ENCODE measurements at regions not wholly inside any gene's neighbourhood (a gene's known extent, or its start where the extent isn't known, plus 50 kb on each side); places are given as distances from the start of the nearest gene placed in this dataset.

DNA sequence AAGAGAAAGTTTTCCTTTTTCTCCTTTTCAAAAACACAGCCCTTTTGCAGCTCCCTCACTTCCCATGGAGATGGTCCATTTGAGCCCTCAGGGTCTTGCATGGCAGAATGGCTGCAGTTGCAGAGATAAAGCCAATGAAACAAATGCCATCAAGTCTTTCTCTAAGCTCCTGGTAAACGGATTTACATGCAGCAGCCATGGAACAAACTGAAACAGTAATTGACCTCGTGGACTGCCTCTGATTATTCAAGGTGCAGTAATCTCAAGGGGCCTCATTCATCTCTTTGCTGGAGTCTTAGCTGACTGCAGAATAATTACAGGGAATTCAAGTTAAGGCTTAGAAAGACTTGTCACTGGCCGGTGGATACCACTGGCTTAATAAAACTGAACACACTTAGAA lies 125.1 kb downstream of the SQOR start:
- Mint-ChIP-seq H3K36me3 (0 out of 2 replicates have a peak, but pooled peaks cover 4% of the 10 kb centered on the region), H3K9me3 (peaks cover 23% of the 10 kb centered on the region), H3K27me3 (ENCODE audit: low read depth) (no peaks in the 10 kb centered on the region), H3K4me3 (no peak overlapping the region), H3K4me1 (peaks cover 15% of the 10 kb centered on the region; the same call in 1 of the 2 replicates), H3K27ac (no peak overlapping the region)
- POLR2A ChIA-PET: no interaction called here
- ATAC-seq (no peak), DNase-seq (ENCODE audit: low spot score) (no peak)
- CTCF ChIA-PET: interaction anchor here (0.6 to 2.2 kb wide), 4 partner anchors 20 to 92 kb away, joined by 3 to 6 read pairs (median 4); no protein-coding TSS in a partner anchor
- TF ChIP-seq ZSCAN18 (CRISPR knock-in tag; IDR thresholded peaks at IDR 0.05) (no peak), GTF2I (CRISPR knock-in tag; conservative IDR thresholded peaks at IDR 0.05) (no peak), TEAD4 (CRISPR knock-in tag; IDR thresholded peaks at IDR 0.05) (no peak)

GRCh38 chr15:45762726-45763125 lies 127.9 kb downstream of the SQOR start:
- Mint-ChIP-seq H3K4me1 (peaks cover 15% of the 10 kb centered on the region; the same call in 1 of the 2 replicates), H3K27ac (no peak overlapping the region), H3K9me3 (peaks cover 21% of the 10 kb centered on the region), H3K4me3 (no peak overlapping the region), H3K36me3 (0 out of 2 replicates have a peak, but pooled peaks cover 4% of the 10 kb centered on the region), H3K27me3 (ENCODE audit: low read depth) (no peaks in the 10 kb centered on the region)
- ATAC-seq (no peak), DNase-seq (ENCODE audit: low spot score) (no peak)
- CTCF ChIA-PET: no interaction called here
- no peak for TF ChIP-seq ATF1 (CRISPR knock-in tag; IDR thresholded peaks at IDR 0.05)
- POLR2A ChIA-PET: no interaction called here

- POLR2A ChIA-PET: no interaction called here
- no peak overlapping the region for H3K4me3 Mint-ChIP-seq
- no peaks in the 10 kb centered on the region for H3K27me3 Mint-ChIP-seq (ENCODE audit: low read depth)
- CTCF ChIA-PET: no interaction called here
- DNase-seq (ENCODE audit: low spot score) (no peak), ATAC-seq (no peak)
- H3K9me3 Mint-ChIP-seq: peaks cover 15% of the 10 kb centered on the region
- H3K27ac Mint-ChIP-seq: no peak overlapping the region
- H3K4me1 Mint-ChIP-seq: peaks cover 15% of the 10 kb centered on the region; the same call in 1 of the 2 replicates
- TF ChIP-seq NFATC4 (CRISPR knock-in tag; IDR thresholded peaks at IDR 0.05): no peak
- no peak for TF ChIP-seq ZNF219 (CRISPR knock-in tag; IDR thresholded peaks at IDR 0.05; ENCODE audit: borderline replicate concordance)
- no peak for TF ChIP-seq ZNF121 (CRISPR knock-in tag; IDR thresholded peaks at IDR 0.05)
- TF ChIP-seq ZNF512 (CRISPR knock-in tag; IDR thresholded peaks at IDR 0.05; ENCODE audit: borderline replicate concordance): no peak
- H3K36me3 Mint-ChIP-seq: 0 out of 2 replicates have a peak, but pooled peaks cover 4% of the 10 kb centered on the region
Observed at GRCh38 chr15:45763170-45763869, 128.5 kb downstream of the SQOR start.

DNA sequence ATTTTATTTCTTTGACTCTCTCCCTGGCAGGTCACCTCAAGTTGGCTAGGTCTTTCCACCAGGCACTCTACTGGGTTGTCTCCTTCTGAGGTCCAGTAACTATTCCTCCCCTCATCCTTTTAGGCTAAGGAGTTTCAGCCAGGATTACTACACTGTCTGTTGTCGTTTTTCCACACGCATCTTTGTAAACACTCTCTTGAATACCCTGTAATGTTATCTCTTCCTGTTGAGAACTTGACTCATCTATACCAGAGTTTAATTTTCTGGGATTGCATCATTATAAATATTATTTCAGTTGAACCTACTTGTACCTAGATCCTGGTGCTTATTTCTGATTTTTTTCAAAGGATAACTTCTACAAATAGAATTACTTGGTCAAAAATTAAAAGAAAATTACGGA lies 138.3 kb downstream of the SQOR start:
- Mint-ChIP-seq H3K27me3 (ENCODE audit: low read depth) (no peaks in the 10 kb centered on the region), H3K27ac (no peak overlapping the region), H3K4me3 (no peak overlapping the region), H3K36me3 (no peaks in the 10 kb centered on the region), H3K9me3 (peaks cover 6% of the 10 kb centered on the region), H3K4me1 (no peaks in the 10 kb centered on the region)
- ATAC-seq (no peak), DNase-seq (ENCODE audit: low spot score) (no peak)
- POLR2A ChIA-PET: no interaction called here
- CTCF ChIA-PET: no interaction called here
- TF ChIP-seq, protein P1, sequence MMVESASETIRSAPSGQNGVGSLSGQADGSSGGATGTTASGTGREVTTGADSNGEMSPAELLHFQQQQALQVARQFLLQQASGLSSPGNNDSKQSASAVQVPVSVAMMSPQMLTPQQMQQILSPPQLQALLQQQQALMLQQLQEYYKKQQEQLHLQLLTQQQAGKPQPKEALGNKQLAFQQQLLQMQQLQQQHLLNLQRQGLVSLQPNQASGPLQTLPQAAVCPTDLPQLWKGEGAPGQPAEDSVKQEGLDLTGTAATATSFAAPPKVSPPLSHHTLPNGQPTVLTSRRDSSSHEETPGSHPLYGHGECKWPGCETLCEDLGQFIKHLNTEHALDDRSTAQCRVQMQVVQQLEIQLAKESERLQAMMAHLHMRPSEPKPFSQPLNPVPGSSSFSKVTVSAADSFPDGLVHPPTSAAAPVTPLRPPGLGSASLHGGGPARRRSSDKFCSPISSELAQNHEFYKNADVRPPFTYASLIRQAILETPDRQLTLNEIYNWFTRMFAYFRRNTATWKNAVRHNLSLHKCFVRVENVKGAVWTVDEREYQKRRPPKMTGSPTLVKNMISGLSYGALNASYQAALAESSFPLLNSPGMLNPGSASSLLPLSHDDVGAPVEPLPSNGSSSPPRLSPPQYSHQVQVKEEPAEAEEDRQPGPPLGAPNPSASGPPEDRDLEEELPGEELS (CRISPR knock-in tag; IDR thresholded peaks at IDR 0.05): no peak
- TF ChIP-seq ZNF416 (CRISPR knock-in tag; IDR thresholded peaks at IDR 0.05): no peak
- no peak for TF ChIP-seq ZNF138 (CRISPR knock-in tag; conservative IDR thresholded peaks at IDR 0.05)
- TF ChIP-seq ZNF423 (CRISPR knock-in tag; IDR thresholded peaks at IDR 0.05): no peak
- no peak for TF ChIP-seq ATF1 (CRISPR knock-in tag; IDR thresholded peaks at IDR 0.05)
- no peak for TF ChIP-seq MYBL2 (CRISPR knock-in tag; IDR thresholded peaks at IDR 0.05)
- TF ChIP-seq, protein P2, sequence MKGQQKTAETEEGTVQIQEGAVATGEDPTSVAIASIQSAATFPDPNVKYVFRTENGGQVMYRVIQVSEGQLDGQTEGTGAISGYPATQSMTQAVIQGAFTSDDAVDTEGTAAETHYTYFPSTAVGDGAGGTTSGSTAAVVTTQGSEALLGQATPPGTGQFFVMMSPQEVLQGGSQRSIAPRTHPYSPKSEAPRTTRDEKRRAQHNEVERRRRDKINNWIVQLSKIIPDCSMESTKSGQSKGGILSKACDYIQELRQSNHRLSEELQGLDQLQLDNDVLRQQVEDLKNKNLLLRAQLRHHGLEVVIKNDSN (CRISPR knock-in tag; IDR thresholded peaks at IDR 0.05): no peak
- TF ChIP-seq, protein P3, sequence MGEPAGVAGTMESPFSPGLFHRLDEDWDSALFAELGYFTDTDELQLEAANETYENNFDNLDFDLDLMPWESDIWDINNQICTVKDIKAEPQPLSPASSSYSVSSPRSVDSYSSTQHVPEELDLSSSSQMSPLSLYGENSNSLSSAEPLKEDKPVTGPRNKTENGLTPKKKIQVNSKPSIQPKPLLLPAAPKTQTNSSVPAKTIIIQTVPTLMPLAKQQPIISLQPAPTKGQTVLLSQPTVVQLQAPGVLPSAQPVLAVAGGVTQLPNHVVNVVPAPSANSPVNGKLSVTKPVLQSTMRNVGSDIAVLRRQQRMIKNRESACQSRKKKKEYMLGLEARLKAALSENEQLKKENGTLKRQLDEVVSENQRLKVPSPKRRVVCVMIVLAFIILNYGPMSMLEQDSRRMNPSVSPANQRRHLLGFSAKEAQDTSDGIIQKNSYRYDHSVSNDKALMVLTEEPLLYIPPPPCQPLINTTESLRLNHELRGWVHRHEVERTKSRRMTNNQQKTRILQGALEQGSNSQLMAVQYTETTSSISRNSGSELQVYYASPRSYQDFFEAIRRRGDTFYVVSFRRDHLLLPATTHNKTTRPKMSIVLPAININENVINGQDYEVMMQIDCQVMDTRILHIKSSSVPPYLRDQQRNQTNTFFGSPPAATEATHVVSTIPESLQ (CRISPR knock-in tag; IDR thresholded peaks at IDR 0.05): no peak
- no peak for TF ChIP-seq NFE2L1 (CRISPR knock-in tag; IDR thresholded peaks at IDR 0.05)
- no peak for TF ChIP-seq ETV6 (CRISPR knock-in tag; IDR thresholded peaks at IDR 0.05)
- TF ChIP-seq PRRX2 (CRISPR knock-in tag; IDR thresholded peaks at IDR 0.05): no peak
- no peak for TF ChIP-seq MAX (CRISPR knock-in tag; IDR thresholded peaks at IDR 0.05)
- no peak for TF ChIP-seq HMGA2 (CRISPR knock-in tag; IDR thresholded peaks at IDR 0.05)
- no peak for TF ChIP-seq ERG (CRISPR knock-in tag; IDR thresholded peaks at IDR 0.05)

All from WTC11 (cell line).